Brain microvascular endothelial cell (primary cell): ENCODE measurements at regions not wholly inside any gene's neighbourhood (a gene's known extent, or its start where the extent isn't known, plus 50 kb on each side); places are given as distances from the start of the nearest gene placed in this dataset.

Source experiments
- DNase-seq: peaks from one replicate; pipeline ENCODE4 v3.0.0-alpha.2; 2020
- H3K27ac ChIP-seq: fragments of 250-450 bp; sonication (Bioruptor Pico); 2 replicates; pipeline ENCODE4 v1.5.1; 2020; ENCODE audit warnings: mild to moderate bottlenecking, moderate library complexity
- H3K27me3 ChIP-seq: fragments of 250-450 bp; sonication (Bioruptor Pico); replicated peaks from 2 replicates; pipeline ENCODE4 v1.5.1; 2020; ENCODE audit warnings: mild to moderate bottlenecking
- H3K36me3 ChIP-seq: fragments of 250-450 bp; sonication (Bioruptor Pico); replicated peaks from 2 replicates; pipeline ENCODE4 v1.5.1; 2020; ENCODE audit warnings: mild to moderate bottlenecking
- H3K4me3 ChIP-seq: 2 replicates; pipeline ENCODE4 v1.5.1; 2011; ENCODE audit warnings: low read depth, mild to moderate bottlenecking, control low read depth, low read length, moderate library complexity
- CTCF ChIP-seq: IDR thresholded peaks from 2 replicates; pipeline ENCODE4 v1.5.1; 2011; ENCODE audit warnings: low read depth, mild to moderate bottlenecking, moderate library complexity, low read length, control low read depth, inconsistent platforms; ENCODE audit errors: missing control alignments
- in situ Hi-C: cut with HindIII; loops from 2 replicates; pipeline ENCODE4 v1.10.0; 2017; ENCODE audit warnings: low sequenced_read_pairs, low pct_ligation_motif_present

- Histone ChIP-seq H3K27me3 (no peaks in the 10 kb centered on the region), H3K36me3 (no peaks in the 10 kb centered on the region), H3K27ac (peak overlapping the region; percentile 86), H3K4me3 (no peak overlapping the region)
- DNase-seq: no peak
- TF ChIP-seq CTCF: no peak
- in situ Hi-C loops: no loop called here
These were observed 380.6 kb downstream of the SOX11 start for GRCh38 chr2:6072768-6073167.

- peak overlapping the region; percentile 86 for H3K27ac ChIP-seq
- H3K27me3 ChIP-seq: no peaks in the 10 kb centered on the region
- DNase-seq: peak; percentile 77
- H3K36me3 ChIP-seq: no peaks in the 10 kb centered on the region
- in situ Hi-C loops: no loop called here
- TF ChIP-seq CTCF: no peak
- no peak overlapping the region for H3K4me3 ChIP-seq
These were observed 381.3 kb downstream of the SOX11 start for GRCh38 chr2:6073191-6074088.

GRCh38 chr2:6074089-6074643, 382.0 kb downstream of the SOX11 start:
- DNase-seq: no peak
- H3K4me3 ChIP-seq: no peak overlapping the region
- H3K27me3 ChIP-seq: no peaks in the 10 kb centered on the region
- in situ Hi-C loops: no loop called here
- TF ChIP-seq CTCF: no peak
- H3K27ac ChIP-seq: peak overlapping the region; percentile 86
- no peaks in the 10 kb centered on the region for H3K36me3 ChIP-seq

- H3K27me3 ChIP-seq: no peaks in the 10 kb centered on the region
- DNase-seq: no peak
- H3K4me3 ChIP-seq: no peak overlapping the region
- H3K27ac ChIP-seq: no peak overlapping the region
- TF ChIP-seq CTCF: no peak
- H3K36me3 ChIP-seq: no peaks in the 10 kb centered on the region
- in situ Hi-C loops: no loop called here
These were observed 385.4 kb downstream of the SOX11 start for GRCh38 chr2:6077585-6077984.

- no peaks in the 10 kb centered on the region for H3K36me3 ChIP-seq
- H3K4me3 ChIP-seq: no peak overlapping the region
- no peaks in the 10 kb centered on the region for H3K27me3 ChIP-seq
- in situ Hi-C loops: no loop called here
- no peak for TF ChIP-seq CTCF
- DNase-seq: no peak
- no peak overlapping the region for H3K27ac ChIP-seq
These were observed 386.2 kb downstream of the SOX11 start for GRCh38 chr2:6078414-6078813.
